Neural cell (in vitro differentiated cells): ENCODE measurements at regions not wholly inside any gene's neighbourhood (a gene's known extent, or its start where the extent isn't known, plus 50 kb on each side); places are given as distances from the start of the nearest gene placed in this dataset.

Experiments used
- H2AFZ ChIP-seq: fragments of 200-600, 300-800 bp; sonication (generic), shearing (Covaris generic); 2 replicates; pipeline ENCODE4 v1.6.0; 2014; ENCODE audit warnings: low read depth, mild to moderate bottlenecking, antibody characterized with exemption, low read length, moderate library complexity
- H3F3A ChIP-seq: fragments of 200-600 bp; shearing (Covaris generic); 2 replicates; pipeline ENCODE4 v1.6.1; 2016; ENCODE audit warnings: mild to moderate bottlenecking, moderate library complexity, mixed read lengths, antibody characterized with exemption, low read length; ENCODE audit not compliant: insufficient read depth, poor library complexity, severe bottlenecking
- H3K27ac ChIP-seq: fragments of 200-600, 300-800 bp; sonication (generic), shearing (Covaris generic); 2 replicates; pipeline ENCODE4 v1.5.1; 2014; ENCODE audit warnings: mild to moderate bottlenecking, low read length, moderate library complexity
- H3K27me3 ChIP-seq: fragments of 300-800, 200-600 bp; sonication (generic), shearing (Covaris generic); 2 replicates; pipeline ENCODE4 v1.6.0; 2014; ENCODE audit warnings: mild to moderate bottlenecking, low read depth, low read length, moderate library complexity; ENCODE audit not compliant: insufficient read depth
- H3K36me3 ChIP-seq: fragments of 300-800, 200-600 bp; sonication (generic), shearing (Covaris generic); 2 replicates; pipeline ENCODE4 v1.5.1; 2014; ENCODE audit warnings: mild to moderate bottlenecking, antibody characterized with exemption, low read length, moderate library complexity; ENCODE audit not compliant: insufficient read depth
- H3K4me2 ChIP-seq: fragments of 300-800, 200-600 bp; sonication (generic), shearing (Covaris generic); 2 replicates; pipeline ENCODE4 v1.6.0; 2014; ENCODE audit warnings: mild to moderate bottlenecking, low read length
- H3K4me3 ChIP-seq: fragments of 300-800, 200-600 bp; sonication (generic), shearing (Covaris generic); 2 replicates; pipeline ENCODE4 v1.5.1; 2014; ENCODE audit warnings: mild to moderate bottlenecking, low read length, moderate library complexity
- H3K79me2 ChIP-seq: fragments of 200-600 bp; shearing (Covaris generic); replicated peaks from 2 replicates; pipeline ENCODE4 v1.6.0; 2014; ENCODE audit warnings: mild to moderate bottlenecking, low read length, moderate library complexity; ENCODE audit not compliant: insufficient read depth
- H3K9ac ChIP-seq: fragments of 300-800, 200-600 bp; sonication (generic), shearing (Covaris generic); 2 replicates; pipeline ENCODE4 v1.6.1; 2016; ENCODE audit warnings: mild to moderate bottlenecking, low read length, mixed read lengths
- H3K9me2 ChIP-seq: fragments of 200-600 bp; shearing (Covaris generic); 2 replicates; pipeline ENCODE4 v1.6.1; 2016; ENCODE audit warnings: mild to moderate bottlenecking, low read length, mixed read lengths; ENCODE audit not compliant: insufficient read depth
- H3K9me3 ChIP-seq: fragments of 200-600, 300-800 bp; sonication (generic), shearing (Covaris generic); 2 replicates; pipeline ENCODE4 v1.6.1; 2016; ENCODE audit warnings: mild to moderate bottlenecking, mixed run types, low read length, moderate library complexity, mixed read lengths
- H4K20me1 ChIP-seq: fragments of 200-600 bp; shearing (Covaris generic); 2 replicates; pipeline ENCODE4 v1.6.1; 2016; ENCODE audit warnings: mild to moderate bottlenecking, mixed run types; ENCODE audit not compliant: insufficient read depth
- EP300 ChIP-seq: fragments of 450-650 bp; conservative IDR thresholded peaks from 2 replicates; pipeline ENCODE4 v1.6.1; 2014; ENCODE audit warnings: antibody characterized with exemption, mild to moderate bottlenecking, moderate library complexity; ENCODE audit not compliant: poor library complexity, severe bottlenecking
- EZH2 ChIP-seq: fragments of 200-600, 300-800 bp; shearing (Covaris generic), sonication (generic); IDR thresholded peaks from 2 replicates; pipeline ENCODE4 v1.6.1; 2014; ENCODE audit warnings: antibody characterized with exemption, low read length, borderline replicate concordance, mild to moderate bottlenecking; ENCODE audit not compliant: insufficient read depth, poor library complexity, severe bottlenecking
- MXI1 ChIP-seq: fragments of 450-650 bp; conservative IDR thresholded peaks from 2 replicates; pipeline ENCODE4 v1.6.1; 2014; ENCODE audit warnings: antibody characterized with exemption, mild to moderate bottlenecking; ENCODE audit not compliant: poor library complexity, severe bottlenecking
- POLR2AphosphoS5 ChIP-seq: IDR thresholded peaks from 2 replicates; pipeline ENCODE4 v1.6.1; 2012
- RAD21 ChIP-seq: fragments of 450-650 bp; conservative IDR thresholded peaks from 2 replicates; pipeline ENCODE4 v1.6.1; 2014; ENCODE audit warnings: antibody characterized with exemption, mild to moderate bottlenecking, moderate library complexity
- REST ChIP-seq: IDR thresholded peaks from 2 replicates; pipeline ENCODE4 v1.6.1; 2012; ENCODE audit warnings: borderline replicate concordance
- SMC3 ChIP-seq: fragments of 450-650 bp; conservative IDR thresholded peaks from 2 replicates; pipeline ENCODE4 v1.6.1; 2014; ENCODE audit warnings: antibody characterized with exemption, mild to moderate bottlenecking, moderate library complexity; ENCODE audit not compliant: poor library complexity
- TAF1 ChIP-seq: IDR thresholded peaks from 2 replicates; pipeline ENCODE4 v1.6.1; 2012; ENCODE audit warnings: low read depth
- TF ChIP-seq, protein P1 (sequence below): fragments of 450-650 bp; IDR thresholded peaks from 2 replicates; pipeline ENCODE4 v1.5.1; 2014; ENCODE audit warnings: antibody characterized with exemption, mild to moderate bottlenecking, moderate library complexity; ENCODE audit not compliant: poor library complexity, severe bottlenecking

- no peak overlapping the region for H3K9ac ChIP-seq
- no peak overlapping the region for H3K27ac ChIP-seq
- H3K36me3 ChIP-seq: no peaks in the 10 kb centered on the region
- no peaks in the 10 kb centered on the region for H3K9me3 ChIP-seq
- H3K79me2 ChIP-seq: no peaks in the 10 kb centered on the region
- no peaks in the 10 kb centered on the region for H3F3A ChIP-seq
- H3K4me2 ChIP-seq: no peak overlapping the region
- H3K9me2 ChIP-seq: no peaks in the 10 kb centered on the region
- H3K27me3 ChIP-seq: no peaks in the 10 kb centered on the region
- no peaks in the 10 kb centered on the region for H4K20me1 ChIP-seq
- H2AFZ ChIP-seq: no peak overlapping the region
- no peak overlapping the region for H3K4me3 ChIP-seq
- TF ChIP-seq, protein P1, sequence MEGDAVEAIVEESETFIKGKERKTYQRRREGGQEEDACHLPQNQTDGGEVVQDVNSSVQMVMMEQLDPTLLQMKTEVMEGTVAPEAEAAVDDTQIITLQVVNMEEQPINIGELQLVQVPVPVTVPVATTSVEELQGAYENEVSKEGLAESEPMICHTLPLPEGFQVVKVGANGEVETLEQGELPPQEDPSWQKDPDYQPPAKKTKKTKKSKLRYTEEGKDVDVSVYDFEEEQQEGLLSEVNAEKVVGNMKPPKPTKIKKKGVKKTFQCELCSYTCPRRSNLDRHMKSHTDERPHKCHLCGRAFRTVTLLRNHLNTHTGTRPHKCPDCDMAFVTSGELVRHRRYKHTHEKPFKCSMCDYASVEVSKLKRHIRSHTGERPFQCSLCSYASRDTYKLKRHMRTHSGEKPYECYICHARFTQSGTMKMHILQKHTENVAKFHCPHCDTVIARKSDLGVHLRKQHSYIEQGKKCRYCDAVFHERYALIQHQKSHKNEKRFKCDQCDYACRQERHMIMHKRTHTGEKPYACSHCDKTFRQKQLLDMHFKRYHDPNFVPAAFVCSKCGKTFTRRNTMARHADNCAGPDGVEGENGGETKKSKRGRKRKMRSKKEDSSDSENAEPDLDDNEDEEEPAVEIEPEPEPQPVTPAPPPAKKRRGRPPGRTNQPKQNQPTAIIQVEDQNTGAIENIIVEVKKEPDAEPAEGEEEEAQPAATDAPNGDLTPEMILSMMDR: no peak
- TF ChIP-seq SMC3: no peak
- no peak for TF ChIP-seq MXI1
- TF ChIP-seq TAF1: no peak
- TF ChIP-seq EP300: no peak
- TF ChIP-seq REST: no peak
- no peak for TF ChIP-seq POLR2AphosphoS5
- TF ChIP-seq EZH2: no peak
- no peak for TF ChIP-seq RAD21
Observed at GRCh38 chr18:23386317-23386716, 66.8 kb upstream of the RIOK3 start.

DNA sequence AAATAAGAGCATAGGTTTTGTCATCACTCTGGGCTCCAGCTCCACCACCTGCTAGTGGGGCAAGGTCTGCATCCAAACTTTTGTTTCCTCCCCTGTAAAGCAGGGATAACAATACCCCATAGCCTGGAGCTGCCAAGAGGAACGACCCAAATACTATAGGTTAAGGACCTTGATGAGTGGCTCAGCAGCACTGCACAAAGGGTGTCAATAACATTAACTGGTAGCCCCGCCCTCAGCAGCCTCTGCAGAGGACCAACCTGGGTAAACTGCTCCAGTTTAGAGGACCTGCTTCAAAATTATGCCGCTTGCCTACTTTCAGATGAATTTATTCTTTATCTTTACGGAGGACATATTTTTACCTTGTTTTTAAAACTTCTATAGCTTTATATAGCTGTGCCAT, 65.8 kb upstream of the RIOK3 start:
- H4K20me1 ChIP-seq: no peaks in the 10 kb centered on the region
- no peak overlapping the region for H3K9ac ChIP-seq
- H3F3A ChIP-seq: no peaks in the 10 kb centered on the region
- no peak overlapping the region for H2AFZ ChIP-seq
- H3K27me3 ChIP-seq: no peaks in the 10 kb centered on the region
- no peaks in the 10 kb centered on the region for H3K9me3 ChIP-seq
- no peaks in the 10 kb centered on the region for H3K79me2 ChIP-seq
- H3K4me3 ChIP-seq: no peak overlapping the region
- no peaks in the 10 kb centered on the region for H3K9me2 ChIP-seq
- TF ChIP-seq TAF1 (no peak), RAD21 (no peak), REST (no peak), MXI1 (no peak), SMC3 (no peak)
- TF ChIP-seq, protein P1: no peak
- H3K27ac ChIP-seq: no peak overlapping the region
- no peak overlapping the region for H3K4me2 ChIP-seq
- no peaks in the 10 kb centered on the region for H3K36me3 ChIP-seq
